ENCODE measurements at regions not wholly inside any gene's neighbourhood (a gene's known extent, or its start where the extent isn't known, plus 50 kb on each side); places are given as distances from the start of the nearest gene placed in this dataset.

DNA sequence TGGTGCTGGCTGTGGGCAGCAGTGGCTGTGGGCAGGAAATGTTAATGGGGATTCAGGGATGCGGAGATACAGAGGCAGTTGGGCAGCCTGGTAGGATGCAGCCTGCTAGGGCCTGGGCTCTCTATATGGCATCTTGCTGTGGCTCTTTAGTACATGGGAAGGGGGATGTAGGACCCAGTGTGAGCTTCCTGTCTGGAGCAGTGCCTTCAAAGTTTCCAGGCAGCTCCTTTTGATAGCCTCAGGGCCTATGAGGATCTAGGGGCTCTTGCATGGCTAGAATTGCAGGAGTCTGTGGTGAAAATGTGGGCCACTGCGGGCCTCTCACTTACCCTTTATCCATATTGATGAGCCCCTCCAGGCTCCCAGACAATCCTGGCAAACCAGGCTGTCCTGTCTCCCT lies 213.2 kb upstream of the SNX19 start:
- DNase-seq, result no peak

DNA sequence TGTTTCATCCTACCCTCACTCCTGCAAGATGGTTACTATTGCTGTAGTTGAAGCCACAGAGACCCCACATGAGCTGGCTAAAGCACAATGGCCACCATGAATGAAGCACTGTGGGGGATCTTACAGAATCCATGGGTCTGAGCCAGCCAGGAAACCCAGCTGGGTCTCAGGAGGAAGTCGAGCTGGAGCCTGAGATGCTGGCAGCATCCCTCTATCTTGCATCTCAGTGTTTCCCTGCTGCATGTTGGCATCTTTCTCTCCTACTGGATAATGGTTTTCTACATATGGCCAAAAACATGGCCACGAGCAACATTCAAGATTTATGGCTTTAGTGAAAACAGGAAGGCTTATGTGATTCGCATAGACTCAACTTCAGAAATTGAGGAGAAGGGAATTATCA lies 219.3 kb upstream of the SNX19 start:
- DNase-seq, result no peak

DNA sequence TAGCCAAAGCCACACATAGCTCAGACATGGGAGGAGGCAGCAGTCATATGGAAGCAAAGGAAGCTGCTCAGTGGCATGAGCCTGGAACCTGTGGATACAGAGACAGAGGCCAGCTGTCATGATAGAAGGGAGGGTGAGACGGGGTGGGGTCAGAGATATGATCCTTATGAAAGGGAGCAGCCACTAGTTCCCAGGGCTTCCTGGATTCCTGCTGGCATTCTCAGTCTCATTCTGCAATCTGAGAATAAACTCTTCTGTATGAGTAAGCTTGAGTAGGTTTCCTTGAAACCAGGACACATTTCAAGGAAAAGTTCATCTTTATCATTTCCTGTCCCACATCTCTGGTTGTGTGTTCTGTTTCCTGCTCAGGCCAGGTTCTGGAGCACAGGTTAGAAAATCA lies 220.2 kb upstream of the SNX19 start:
- no peak for DNase-seq

DNA sequence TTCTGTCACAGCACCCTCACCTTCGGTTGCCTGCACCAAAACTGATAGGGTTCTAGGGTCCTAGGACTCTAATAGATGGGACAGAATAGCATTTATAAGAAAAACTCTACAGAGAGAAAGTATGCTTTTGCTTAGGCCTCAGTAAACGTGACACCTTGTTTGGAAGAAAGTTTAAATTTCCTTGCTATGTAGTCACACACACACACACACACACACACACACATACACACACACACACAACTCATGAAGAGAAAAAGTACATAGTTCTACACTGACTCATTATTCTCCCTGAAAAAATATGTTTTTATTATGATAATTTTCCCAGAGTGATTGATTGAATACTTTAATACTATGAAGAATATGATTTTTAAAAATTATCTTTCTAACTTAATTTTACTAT lies 220.8 kb upstream of the SNX19 start:
- no peak for DNase-seq

DNA sequence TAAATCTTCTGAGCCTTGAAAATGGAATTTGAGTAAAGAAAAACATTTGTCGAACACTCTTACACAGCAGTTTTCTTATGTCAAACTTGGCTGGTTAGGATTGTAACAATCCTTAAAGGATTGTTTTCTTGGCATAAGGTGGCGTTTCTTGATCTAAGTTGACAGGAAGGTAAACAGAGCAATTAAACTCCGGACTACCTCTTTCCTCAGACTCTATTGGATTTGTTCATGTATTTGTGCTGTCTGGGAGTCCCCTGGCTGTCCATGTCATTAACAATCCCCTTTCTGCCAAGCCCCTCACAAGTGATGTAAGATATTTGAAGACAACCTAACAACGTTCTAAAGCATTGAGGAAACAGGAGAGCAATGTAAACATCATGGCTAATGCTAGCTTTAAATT lies 222.5 kb upstream of the SNX19 start:
- no peak for DNase-seq

DNA sequence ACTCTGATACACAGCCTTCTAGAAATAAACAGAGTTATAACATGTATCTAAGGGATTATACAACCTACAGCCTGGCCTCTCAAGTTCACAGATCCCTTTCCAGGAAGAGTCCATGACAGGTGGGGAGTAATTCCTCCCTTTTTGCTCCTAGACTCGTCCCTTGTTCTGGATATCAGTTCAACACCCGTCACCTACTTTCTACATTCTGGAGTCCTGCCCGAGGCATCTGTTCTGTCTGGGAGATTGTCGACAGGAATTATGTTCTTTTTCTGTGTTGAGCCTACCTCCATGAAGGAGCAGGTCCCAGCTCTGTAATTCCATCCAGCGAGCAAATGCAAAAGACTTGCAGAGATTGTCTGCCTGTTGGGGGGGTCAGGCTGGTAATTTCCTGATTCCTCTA lies 224.6 kb upstream of the NTM start:
- DNase-seq, result no peak

DNA sequence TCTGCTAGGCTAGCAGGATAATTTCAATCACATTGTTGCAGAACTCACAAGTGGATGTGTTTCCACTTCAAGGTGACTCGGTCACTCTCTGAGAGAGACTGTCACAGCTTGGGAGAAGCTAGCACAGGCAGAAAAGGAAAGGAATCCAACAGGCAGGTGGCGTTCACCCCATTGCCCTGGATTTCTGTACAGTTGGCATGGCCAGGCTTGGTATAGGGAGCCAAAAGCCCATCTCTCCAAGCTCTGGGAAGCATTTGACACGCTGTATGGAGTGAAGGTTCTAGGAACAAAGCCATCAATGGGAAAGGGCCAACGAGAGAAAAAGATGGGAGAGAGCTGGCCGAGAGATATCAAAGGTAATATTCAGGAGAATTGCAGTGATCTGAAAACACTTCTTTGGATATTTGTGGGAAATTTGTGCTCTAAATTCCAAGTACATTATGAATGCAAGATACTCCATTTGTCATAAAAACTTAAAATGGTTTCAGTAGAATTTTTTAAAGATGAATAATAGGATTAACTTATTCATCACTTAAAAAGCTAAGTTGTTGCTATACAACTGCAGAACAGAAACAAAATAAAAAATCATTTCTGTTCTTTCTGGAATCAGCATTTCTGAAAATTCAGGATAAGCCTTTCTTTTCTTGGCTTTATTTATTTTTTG lies 223.5 kb upstream of the NTM start:
- no peak for DNase-seq

DNA sequence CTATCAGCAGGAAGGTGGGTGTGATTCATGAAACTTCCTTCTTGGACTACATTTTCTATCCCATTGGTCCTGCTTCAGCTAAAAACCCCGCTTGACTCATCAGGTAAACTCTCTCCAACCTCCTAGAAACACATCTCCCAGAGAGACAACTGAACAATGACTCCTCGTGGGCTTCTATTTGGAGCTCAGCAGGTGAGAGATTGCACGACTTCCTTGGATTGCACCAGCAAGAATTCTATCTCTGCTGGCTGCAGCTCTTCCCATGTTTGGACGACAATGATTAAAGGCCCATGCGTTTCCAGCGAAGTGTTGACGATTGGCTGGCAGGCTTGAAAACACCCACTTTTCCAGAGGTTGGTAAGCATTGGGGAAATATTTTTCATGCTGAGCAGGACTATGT lies 216.1 kb upstream of the NTM start:
- DNase-seq, result no peak

DNA sequence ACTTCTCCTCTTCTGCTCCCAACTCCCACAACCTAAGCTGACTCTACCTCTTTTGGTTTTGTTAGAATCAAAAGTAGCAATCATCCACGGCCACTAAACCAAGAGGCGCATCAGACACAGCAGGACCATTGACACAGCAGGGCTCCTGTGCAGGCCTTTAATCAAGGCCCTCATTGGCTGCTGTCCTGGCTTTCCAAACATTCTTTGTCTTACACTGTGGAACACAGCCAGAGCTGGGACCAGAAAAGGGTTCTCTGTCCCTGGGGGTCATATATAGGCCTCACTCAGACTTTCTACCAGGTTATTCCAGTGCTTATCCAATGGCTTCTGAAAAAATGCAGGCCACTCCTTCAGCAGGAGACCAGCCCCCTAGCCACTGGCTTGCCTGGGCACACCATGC lies 212.7 kb upstream of the NTM start:
- no peak for DNase-seq

DNA sequence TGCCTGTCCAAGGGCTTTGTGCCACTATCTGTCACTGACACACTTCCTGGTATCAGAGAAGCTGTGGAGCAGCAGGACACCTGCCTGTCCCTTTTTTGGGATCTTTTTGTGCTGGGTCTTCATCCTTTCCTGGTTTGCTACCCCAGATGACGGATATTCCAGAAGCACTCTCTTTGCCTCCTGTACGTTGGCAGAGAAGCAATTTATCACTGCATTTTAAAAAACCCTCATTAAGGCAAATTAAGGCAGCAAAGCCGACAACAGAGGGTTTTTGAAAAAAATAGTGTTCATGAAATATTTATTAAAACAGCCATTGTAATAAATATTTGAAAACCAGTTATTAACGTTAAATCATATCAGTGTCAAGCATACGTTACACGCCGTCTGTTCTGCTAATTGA lies 209.6 kb upstream of the NTM start:
- DNase-seq, result no peak

DNA sequence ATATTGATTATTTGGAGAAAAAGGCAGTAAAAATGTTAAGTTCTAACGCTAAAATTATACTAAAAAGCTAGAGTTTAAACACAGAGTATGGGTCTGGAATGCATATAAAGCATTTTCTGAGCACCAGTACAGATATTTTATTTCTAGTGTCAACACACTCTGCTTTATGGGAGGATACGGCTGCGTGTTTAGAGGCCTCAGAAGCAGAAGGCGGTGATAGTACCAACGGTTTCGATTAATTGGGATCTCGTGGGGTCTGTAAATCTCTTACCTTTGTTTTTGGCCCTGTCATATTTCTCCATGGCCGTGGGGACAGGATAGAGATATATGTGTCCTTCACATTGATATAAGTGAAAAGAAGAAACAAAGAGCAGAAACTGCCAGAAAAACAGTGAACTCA lies 206.8 kb upstream of the NTM start:
- DNase-seq, result no peak

DNA sequence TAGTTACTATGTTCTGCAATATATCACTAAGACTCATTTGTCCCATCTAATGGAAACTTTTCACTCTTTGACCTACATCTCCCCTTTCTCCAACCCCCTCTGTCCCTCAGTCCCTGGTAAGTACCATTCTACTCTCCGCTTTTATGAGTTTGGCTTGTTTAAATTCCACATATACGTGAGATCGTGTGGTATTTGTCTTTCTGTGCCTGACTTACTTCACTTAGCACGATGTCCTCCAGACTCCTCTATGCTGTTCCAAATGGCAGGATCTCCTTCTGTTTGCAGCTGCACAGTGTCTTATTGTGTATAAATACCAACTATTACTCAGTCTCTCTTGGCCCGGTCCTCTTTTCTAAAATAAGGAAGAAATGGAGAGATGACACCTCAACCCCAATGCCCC lies 205.4 kb upstream of the NTM start:
- DNase-seq, result no peak

DNA sequence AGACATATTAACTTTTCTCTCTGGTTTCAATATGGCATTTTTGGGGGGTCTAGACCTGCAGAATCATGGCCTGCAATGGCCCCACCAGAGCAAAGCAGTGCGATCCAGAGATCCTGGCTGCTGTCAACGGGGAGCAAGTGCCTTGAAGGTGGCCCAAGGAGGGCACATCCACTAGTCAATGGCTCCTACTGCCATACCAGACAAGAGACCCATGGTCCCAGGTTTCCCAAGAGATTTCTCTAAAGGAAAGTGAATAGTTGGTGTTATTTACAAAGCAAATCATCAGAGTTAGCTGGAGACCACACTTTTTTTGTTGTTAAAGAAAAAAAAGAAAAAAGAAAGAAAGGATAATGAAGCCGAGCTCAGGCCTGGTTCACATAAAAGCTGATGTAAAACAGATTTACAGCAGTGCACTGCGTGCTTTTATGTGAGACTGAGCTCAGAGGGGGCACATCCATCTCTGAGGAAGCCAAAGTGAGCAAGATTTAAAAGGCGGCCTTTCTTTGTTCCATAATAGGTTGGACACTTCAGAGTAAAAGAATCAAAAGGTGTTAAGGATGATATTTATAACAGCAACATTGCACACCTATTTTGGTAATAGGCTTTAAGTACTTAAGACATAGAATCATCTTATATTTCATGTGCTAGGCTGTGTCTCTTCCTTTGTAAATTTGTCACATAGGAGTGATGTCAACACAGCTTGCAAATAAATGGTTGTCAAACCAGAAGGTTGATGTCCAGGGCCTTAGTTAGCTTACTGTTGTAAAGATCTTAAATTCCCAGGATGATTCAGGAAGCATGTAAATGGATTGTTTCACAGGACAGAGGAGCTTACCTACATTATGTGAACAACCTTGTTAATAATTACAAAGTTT lies 201.3 kb upstream of the NTM start:
- DNase-seq, result no peak

DNA sequence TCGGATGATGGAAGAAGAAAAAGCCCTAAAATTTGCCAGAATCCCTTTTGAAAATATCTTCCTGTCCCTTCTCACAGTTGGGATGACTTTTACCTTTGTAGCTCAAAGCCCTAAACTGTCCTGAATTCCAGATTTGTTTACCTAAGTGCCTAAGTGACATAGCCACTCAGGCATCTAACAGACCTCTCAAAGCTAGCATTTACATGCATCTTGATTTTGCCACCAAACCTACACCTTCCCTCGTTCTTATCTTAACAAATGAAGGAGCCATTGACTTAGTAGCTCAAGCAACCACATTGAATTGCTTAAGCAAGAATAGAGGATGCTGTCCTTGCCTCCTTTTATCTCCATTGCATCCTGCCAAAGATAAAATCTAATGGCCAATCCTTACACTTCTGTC lies 198.4 kb upstream of the NTM start:
- DNase-seq, result no peak

DNA sequence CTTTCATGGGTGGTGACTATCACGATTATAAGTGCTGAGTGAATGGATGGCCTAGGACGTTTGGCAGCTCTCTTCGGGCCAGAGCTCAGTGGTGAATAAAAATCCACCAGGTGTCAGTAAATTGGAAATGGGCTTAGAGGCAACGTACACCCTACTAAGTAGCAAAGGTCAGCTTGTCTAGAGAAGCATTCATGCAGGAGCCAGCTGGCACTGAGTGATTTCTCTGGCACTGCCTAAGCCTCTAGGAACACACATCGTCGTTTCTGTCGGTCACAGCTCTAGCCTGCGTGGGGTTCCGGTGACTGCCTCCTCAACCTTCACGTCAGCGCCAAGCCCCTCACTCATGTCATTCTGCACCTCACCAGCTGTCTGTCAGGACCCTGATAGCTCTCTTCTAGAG lies 192.4 kb upstream of the NTM start:
- no peak for DNase-seq

DNA sequence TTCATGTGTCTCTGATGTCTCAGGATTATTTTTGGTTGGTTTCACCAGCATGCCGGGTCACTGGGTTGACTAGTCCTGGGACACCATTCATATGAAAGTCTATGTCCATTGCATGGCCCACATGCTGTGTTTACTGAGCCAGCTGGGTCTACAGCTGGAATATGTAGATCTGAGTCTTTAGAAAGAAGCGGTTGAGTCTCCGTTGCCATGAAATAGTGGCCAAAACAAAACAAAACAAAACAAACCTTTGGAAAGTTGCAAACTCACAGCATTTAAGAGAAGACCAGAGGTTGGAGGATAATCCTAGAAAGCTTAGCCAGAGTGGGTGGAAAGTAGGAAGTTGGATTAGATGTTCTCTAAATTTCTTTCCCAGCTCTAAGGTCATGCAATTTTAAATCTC lies 191.8 kb upstream of the NTM start:
- no peak for DNase-seq

DNA sequence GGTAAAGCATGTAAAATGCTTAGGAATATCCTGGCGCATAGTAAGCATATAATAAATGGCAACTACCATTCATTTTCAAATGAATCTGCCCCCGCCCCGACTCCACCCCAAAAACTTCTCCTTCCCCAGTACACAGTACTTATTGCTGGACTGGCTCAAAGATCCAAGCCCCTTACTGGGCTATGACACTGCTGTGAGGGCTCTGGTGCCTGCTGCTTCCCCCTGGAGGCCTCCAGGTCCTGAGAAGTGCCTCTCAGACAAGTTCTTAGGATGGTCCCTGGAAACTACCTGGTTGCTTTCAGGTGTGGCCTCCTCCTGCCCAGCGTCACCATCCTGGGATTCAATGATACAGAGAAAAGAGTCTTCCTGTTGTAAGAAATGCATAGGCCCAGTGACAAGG lies 190.6 kb upstream of the NTM start:
- no peak for DNase-seq

DNA sequence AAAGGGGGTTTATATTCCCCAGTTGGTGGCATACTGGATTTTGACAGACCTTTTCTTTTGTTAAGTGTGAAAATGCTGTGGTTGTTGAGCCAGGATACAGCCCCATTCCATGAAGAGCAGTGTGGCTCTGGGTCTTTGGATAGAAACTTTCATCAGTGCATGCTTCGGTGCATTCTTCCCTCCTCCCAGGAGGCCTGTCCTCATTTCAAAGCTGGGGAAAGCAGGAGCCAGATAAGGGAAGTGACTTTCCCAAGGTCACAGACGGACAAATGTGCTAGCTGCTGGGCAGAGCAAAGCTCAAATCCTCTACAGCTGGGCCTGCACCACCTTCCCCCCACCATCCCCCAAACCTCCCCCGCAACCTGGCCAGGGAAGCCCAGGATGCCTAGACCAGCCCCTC lies 184.5 kb upstream of the NTM start:
- DNase-seq, result no peak

DNA sequence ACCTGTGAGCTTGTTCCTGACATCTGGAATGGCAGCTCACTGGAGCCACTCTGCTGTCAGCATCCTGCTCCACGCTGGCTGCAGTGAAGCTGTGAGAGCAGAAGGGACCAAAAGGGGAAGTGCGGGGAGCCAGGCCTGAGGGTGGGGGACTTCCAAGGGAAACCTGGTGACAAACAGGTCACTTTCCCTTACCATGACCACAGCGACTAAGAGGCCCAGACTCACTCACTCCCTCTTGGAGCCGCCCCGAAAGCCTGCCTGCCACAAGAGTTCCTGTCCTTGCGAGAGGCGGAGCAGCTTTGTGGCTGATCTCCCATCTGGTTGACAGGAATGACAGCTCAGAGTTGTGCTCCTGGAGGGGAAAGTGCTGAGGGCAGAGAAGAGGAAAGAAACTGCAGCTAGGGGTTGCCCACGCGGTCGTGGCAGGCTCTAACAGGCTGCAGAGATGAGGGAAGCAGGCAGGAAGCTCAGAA lies 183.8 kb upstream of the NTM start:
- DNase-seq, result no peak

DNA sequence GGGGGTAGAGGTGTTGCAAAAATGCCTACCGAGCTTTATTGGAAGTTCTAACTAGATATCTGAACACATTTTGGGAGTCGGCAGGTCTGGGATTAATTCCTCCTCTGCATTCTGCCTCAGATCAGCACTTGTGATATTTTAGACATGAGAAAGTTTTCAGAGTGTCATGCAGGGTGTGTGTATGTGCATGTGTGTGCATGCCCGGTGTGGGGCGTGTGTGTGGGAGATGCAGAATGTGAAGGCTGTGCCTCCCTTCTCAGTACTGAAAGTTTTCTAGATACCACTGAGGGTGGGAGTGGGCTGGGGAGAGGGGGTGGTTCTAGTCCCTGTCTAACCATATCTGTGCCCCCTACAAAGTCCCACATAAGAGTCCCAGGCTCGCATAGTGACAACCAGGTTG lies 180.0 kb upstream of the NTM start:
- DNase-seq, result no peak

DNA sequence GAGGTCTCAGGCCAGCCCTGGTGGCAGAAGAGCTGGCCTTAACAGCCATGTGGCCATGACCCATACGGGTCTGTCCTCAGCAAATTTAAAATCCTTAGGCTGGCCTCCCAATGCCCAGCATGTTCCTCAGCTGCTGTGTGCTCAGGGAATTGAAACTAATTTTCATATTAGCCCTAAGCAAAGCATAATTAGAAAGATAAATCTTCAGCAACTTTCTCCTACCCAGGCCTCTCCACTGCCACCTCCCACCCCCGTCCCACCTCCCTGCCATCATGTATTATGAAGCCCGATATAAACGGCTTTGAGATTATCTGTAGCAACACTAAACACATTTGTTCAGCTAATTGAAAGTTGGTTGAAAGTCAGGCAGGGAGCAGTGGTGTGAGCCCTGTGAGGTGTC lies 178.8 kb upstream of the NTM start:
- DNase-seq, result no peak

DNA sequence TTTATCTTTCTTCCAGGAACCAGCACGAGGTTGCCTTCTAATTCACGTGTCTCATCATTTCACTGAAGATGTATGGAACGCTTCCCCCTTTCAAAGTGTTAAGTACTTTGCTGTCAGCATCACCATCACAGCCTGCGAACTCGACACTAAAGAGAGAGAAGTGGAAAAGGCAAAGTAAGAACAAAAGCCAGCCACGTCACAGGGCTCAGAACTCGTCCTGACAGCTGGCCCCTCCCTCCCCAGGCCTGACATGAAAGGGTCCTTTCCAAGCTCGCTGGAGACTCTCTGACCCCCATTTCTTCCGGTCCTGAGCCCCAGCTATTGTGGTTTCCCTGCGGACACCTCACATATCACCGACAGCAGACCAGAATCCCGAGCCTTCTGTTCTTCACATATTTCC lies 177.8 kb upstream of the NTM start:
- no peak for DNase-seq

DNA sequence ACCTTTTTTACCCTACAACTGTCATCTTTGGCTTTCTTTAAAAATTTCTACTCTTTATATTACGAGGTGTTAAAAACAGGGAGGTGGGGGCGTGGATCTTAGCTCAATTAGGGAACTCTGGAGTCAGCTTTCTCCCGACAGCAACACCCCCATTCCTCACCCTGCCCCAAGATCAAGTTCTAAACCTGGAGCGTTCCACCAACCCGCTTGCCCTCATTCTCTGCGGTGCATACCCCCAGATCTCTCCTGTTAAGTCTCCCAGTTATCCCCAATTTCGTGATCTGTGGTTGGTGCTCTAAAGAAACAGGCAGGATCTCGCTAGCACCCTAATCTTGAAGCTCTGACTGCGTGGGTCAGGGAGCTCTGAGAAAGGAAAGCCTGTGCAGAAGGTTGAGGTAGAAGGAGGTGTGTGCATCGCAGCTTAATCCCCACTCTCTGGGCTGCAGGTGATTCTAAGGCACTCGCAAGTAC lies 177.3 kb upstream of the NTM start:
- DNase-seq, result no peak

DNA sequence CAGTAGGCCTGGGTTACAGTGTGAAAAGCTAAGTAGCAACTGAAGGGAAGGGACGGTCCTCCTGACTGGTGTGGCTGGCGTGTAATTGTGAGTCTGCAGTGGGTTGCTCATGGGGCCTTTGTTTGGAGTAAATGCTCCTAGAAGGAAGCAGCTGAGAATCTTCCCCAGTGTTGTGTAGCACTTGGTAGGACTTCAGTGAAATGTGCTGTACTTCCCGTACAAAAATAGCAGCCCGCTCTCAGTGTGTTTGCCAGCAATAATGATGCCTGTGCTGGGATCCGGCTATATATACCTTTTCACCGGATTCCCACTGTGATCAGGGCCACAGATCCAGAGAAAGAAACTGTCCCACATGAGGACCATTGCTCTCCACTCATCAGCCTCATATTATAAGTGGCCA lies 175.7 kb upstream of the NTM start:
- no peak for DNase-seq
